ENCODE measurements at regions not wholly inside any gene's neighbourhood (a gene's known extent, or its start where the extent isn't known, plus 50 kb on each side); places are given as distances from the start of the nearest gene placed in this dataset.

GRCh38 chr5:15203376-15203775 lies 296.6 kb upstream of the FBXL7 start:
- Histone ChIP-seq H3K27ac (ENCODE audit: insufficient read depth, low read length) (no peak overlapping the region), H4K91ac (ENCODE audit: insufficient read depth, low read depth, low read length) (no peak overlapping the region), H3K56ac (ENCODE audit: extremely low read depth, insufficient read depth, low read length) (no peak overlapping the region), H3K14ac (replicated peaks; ENCODE audit: low read depth, low read length) (no peak overlapping the region), H4K5ac (ENCODE audit: low read depth, low read length) (no peak overlapping the region), H3K4ac (ENCODE audit: low read depth, low read length) (no peak overlapping the region), H4K8ac (ENCODE audit: low read depth in 2 of 2, low read length in 2 of 2) (no peak overlapping the region), H2AK5ac (ENCODE audit: low read depth, low read length) (no peak overlapping the region), H3K36me3 (ENCODE audit: control insufficient read depth, insufficient read depth, low read length) (no peaks in the 10 kb centered on the region), H3K23ac (ENCODE audit: low read depth, low read length) (no peak overlapping the region), H2BK120ac (ENCODE audit: low read depth, low read length) (no peak overlapping the region), H3K9ac (ENCODE audit: low read depth, low read length) (no peak overlapping the region), H3K27me3 (ENCODE audit: control insufficient read depth, insufficient read depth, low read length) (no peaks in the 10 kb centered on the region; the same call in 1 of the 2 replicates), H3K9me3 (ENCODE audit: control insufficient read depth, insufficient read depth, low read length) (no peaks in the 10 kb centered on the region), H3K4me1 (ENCODE audit: control insufficient read depth, insufficient read depth, low read length) (no peaks in the 10 kb centered on the region), H4K20me1 (ENCODE audit: insufficient read depth, low read length) (no peaks in the 10 kb centered on the region), H2BK5ac (ENCODE audit: low read depth, low read length, poor library complexity, severe bottlenecking) (no peak overlapping the region), H2BK20ac (ENCODE audit: low read depth, low read length) (no peak overlapping the region), H2BK15ac (ENCODE audit: low read depth, low read length) (no peak overlapping the region), H3K4me2 (ENCODE audit: low read depth, low read length) (no peak overlapping the region; the same call in 1 of the 2 replicates), H3K18ac (ENCODE audit: low read depth, low read length) (no peak overlapping the region), H3K4me3 (ENCODE audit: insufficient read depth, low read depth, low read length) (no peak overlapping the region), H3K9me1 (ENCODE audit: insufficient read depth, low read length) (no peaks in the 10 kb centered on the region), H2AFZ (replicated peaks; ENCODE audit: low read length, poor library complexity) (no peak overlapping the region), H3K79me1 (ENCODE audit: low read depth in 1 of 2, low read length in 2 of 2) (no peaks in the 10 kb centered on the region), H2AK9ac (replicated peaks; ENCODE audit: low read depth, low read length, poor library complexity) (no peak overlapping the region)
- ATAC-seq (ENCODE audit: low read depth), result no peak
- ChIA-PET CTCF (no interaction called here), POLR2A (ENCODE audit: unreplicated experiment) (no interaction called here)
- no TSS peak for BruUV-seq (replicated peaks)
- intact Hi-C loops (cut with micrococcal nuclease) (no loop called here), dilution Hi-C loops (cut with HindIII; ENCODE audit: low sequenced_read_pairs, unreplicated experiment) (no loop called here), in situ Hi-C loops (cut with MboI; ENCODE audit: low sequenced_read_pairs) (no loop called here)
- WGBS, 2 experiments (ENCODE audit: extremely low coverage in 2 of 2, insufficient read length in 1 of 2), result no CpG with 5 or more reads among the region's 1 CpG
- no peak for TF ChIP-seq BHLHE40 (IDR thresholded peaks at IDR 0.05; ENCODE audit: low read depth, low read length)
- TF ChIP-seq SMC3 (IDR thresholded peaks at IDR 0.05; ENCODE audit: low read depth, low read length), result no peak
- no peak for TF ChIP-seq CHD1 (IDR thresholded peaks at IDR 0.05; ENCODE audit: low read depth, low read length)
- no peak for TF ChIP-seq RAD21 (IDR thresholded peaks at IDR 0.05; ENCODE audit: low read length)
- TF ChIP-seq RCOR1 (IDR thresholded peaks at IDR 0.05; ENCODE audit: insufficient replicate concordance, low read length), result no peak
- TF ChIP-seq ELK1 (IDR thresholded peaks at IDR 0.05; ENCODE audit: borderline replicate concordance, low read depth, low read length), result no peak
- TF ChIP-seq CEBPB (IDR thresholded peaks at IDR 0.05; ENCODE audit: low read depth, low read length), result no peak
- TF ChIP-seq NFE2L2 (IDR thresholded peaks at IDR 0.05; ENCODE audit: low read depth, low read length), result no peak
- no peak for TF ChIP-seq MAZ (IDR thresholded peaks at IDR 0.05; ENCODE audit: borderline replicate concordance, low read depth, low read length)
- TF ChIP-seq MXI1 (IDR thresholded peaks at IDR 0.05; ENCODE audit: borderline replicate concordance, low read depth, low read length), result no peak
- no peak for TF ChIP-seq POLR2A (IDR thresholded peaks at IDR 0.05; ENCODE audit: low read depth, low read length)
- TF ChIP-seq CTCF (conservative IDR thresholded peaks at IDR 0.05; ENCODE audit: low read depth, low read length), result no peak
- TF ChIP-seq MAFK (IDR thresholded peaks at IDR 0.05; ENCODE audit: low read depth, low read length), result no peak
- no peak for TF ChIP-seq FOS (IDR thresholded peaks at IDR 0.05; ENCODE audit: low read depth, low read length)
- TF ChIP-seq RFX5 (IDR thresholded peaks at IDR 0.05; ENCODE audit: low read depth, low read length), result no peak
- TF ChIP-seq USF2 (IDR thresholded peaks at IDR 0.05; ENCODE audit: low read depth, low read length), result no peak
- DNase-seq, result peak; percentile 34

All from IMR-90 (cell line).